Neural crest cell (in vitro differentiated cells): ENCODE measurements at regions not wholly inside any gene's neighbourhood (a gene's known extent, or its start where the extent isn't known, plus 50 kb on each side); places are given as distances from the start of the nearest gene placed in this dataset.
"Not testable (repeated sequence)": the region's sequence is repeated elsewhere in the genome, so short reads cannot be mapped to it uniquely, and the experiment has no call there.

Source experiments
- DNase-seq: peaks from one replicate; pipeline ENCODE4 v3.0.0; 2021; ENCODE audit warnings: low read depth, mixed read lengths, low spot score
- H3K27ac Mint-ChIP-seq: one replicate; pipeline ENCODE4 v1.8.0; 2021; ENCODE audit warnings: mild to moderate bottlenecking, mixed read lengths; ENCODE audit not compliant: unreplicated experiment
- H3K27me3 Mint-ChIP-seq: 2 replicates; pipeline ENCODE4 v1.8.0; 2021; ENCODE audit warnings: low read depth, mild to moderate bottlenecking, mixed read lengths
- H3K36me3 Mint-ChIP-seq: 2 replicates; pipeline ENCODE4 v1.8.0; 2021; ENCODE audit warnings: low read depth, mild to moderate bottlenecking, mixed read lengths
- H3K4me1 Mint-ChIP-seq: 2 replicates; pipeline ENCODE4 v1.8.0; 2021; ENCODE audit warnings: mixed read lengths
- H3K4me3 Mint-ChIP-seq: one replicate; pipeline ENCODE4 v1.8.0; 2021; ENCODE audit warnings: mild to moderate bottlenecking, mixed read lengths
- H3K9me3 Mint-ChIP-seq: 2 replicates; pipeline ENCODE4 v1.8.0; 2021; ENCODE audit warnings: mixed read lengths
- TF ChIP-seq, protein P1 (sequence below): fragments of 200-600 bp; sonication (generic); conservative IDR thresholded peaks from 2 replicates; pipeline ENCODE4 v1.5.0; 2021; ENCODE audit warnings: antibody characterized with exemption, mild to moderate bottlenecking

DNA sequence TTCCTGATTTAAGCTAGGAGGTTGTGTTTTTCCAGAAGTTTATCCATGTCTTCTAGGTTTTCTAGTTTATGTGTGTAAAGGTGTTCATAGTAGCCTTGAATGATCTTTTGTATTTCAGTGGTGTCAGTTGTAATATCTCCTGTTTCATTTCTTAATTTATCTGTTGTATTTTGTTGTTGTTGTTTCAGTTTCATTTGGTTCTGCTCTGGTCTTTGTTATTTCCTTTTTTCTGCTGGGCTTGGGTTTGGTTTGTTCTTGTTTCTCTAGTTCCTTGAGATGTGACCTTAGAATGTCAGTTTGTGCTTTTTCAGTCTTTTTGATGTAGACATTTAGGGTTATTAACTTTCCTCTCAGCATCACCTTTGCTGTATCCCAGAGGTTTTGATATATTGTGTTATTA, 62.8 kb downstream of the SCP2D1 start:
- peaks cover 21% of the 10 kb centered on the region for H3K27me3 Mint-ChIP-seq
- H3K36me3 Mint-ChIP-seq, DNase-seq, H3K4me1 Mint-ChIP-seq, H3K9me3 Mint-ChIP-seq, H3K27ac Mint-ChIP-seq, H3K4me3 Mint-ChIP-seq: not testable (repeated sequence)

DNA sequence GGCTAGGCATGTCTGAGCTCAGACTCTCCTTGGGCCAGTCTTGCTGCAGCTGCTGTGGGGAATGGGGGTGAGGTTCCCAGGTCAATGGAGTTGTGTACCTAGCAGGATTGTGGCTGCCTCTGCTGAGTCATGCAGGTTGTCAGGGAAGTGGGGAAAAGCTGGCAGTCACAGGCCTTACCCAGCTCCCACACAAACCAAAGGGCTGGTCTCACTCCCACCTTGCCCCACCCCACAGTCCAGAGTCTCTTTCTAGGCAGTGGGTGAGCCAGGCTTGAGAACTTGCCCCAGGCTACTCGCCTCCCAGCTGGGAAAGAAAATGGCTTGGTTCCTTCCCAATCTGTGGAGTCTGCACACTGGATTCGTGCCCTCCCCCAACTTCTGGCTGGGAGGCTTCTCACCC, 65.7 kb downstream of the SCP2D1 start:
- Mint-ChIP-seq H3K27me3 (peaks cover 15% of the 10 kb centered on the region), H3K27ac (no peak overlapping the region), H3K9me3 (peaks cover 13% of the 10 kb centered on the region), H3K4me1 (no peaks in the 10 kb centered on the region), H3K36me3 (peaks cover 2% of the 10 kb centered on the region), H3K4me3 (no peak overlapping the region)
- no peak for DNase-seq
- TF ChIP-seq, protein P1, sequence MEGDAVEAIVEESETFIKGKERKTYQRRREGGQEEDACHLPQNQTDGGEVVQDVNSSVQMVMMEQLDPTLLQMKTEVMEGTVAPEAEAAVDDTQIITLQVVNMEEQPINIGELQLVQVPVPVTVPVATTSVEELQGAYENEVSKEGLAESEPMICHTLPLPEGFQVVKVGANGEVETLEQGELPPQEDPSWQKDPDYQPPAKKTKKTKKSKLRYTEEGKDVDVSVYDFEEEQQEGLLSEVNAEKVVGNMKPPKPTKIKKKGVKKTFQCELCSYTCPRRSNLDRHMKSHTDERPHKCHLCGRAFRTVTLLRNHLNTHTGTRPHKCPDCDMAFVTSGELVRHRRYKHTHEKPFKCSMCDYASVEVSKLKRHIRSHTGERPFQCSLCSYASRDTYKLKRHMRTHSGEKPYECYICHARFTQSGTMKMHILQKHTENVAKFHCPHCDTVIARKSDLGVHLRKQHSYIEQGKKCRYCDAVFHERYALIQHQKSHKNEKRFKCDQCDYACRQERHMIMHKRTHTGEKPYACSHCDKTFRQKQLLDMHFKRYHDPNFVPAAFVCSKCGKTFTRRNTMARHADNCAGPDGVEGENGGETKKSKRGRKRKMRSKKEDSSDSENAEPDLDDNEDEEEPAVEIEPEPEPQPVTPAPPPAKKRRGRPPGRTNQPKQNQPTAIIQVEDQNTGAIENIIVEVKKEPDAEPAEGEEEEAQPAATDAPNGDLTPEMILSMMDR: no peak

DNA sequence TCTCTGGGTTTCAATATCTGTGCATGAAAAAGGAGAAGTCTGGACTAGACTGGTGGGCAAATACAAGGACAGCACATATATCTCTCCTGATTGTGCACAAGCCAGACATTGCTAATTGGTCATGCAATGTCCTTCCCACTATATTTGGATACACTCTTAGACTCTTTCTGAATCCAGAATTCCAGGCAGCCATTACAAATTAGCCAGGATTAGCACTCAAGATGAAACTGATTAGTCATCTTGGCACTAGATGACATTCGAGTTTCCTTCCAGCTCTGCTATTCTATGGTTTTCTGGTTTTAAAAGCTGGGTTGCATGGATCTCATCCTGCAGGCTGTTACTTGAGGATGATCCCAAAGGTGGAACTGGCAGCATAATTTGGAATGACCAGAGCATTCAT, 73.2 kb downstream of the SCP2D1 start:
- Mint-ChIP-seq H3K4me1 (no peaks in the 10 kb centered on the region), H3K36me3 (peaks cover 2% of the 10 kb centered on the region), H3K27me3 (peaks cover 15% of the 10 kb centered on the region), H3K4me3 (no peak overlapping the region), H3K9me3 (peaks cover 15% of the 10 kb centered on the region), H3K27ac (no peak overlapping the region)
- no peak for DNase-seq
- TF ChIP-seq, protein P1: no peak

DNA sequence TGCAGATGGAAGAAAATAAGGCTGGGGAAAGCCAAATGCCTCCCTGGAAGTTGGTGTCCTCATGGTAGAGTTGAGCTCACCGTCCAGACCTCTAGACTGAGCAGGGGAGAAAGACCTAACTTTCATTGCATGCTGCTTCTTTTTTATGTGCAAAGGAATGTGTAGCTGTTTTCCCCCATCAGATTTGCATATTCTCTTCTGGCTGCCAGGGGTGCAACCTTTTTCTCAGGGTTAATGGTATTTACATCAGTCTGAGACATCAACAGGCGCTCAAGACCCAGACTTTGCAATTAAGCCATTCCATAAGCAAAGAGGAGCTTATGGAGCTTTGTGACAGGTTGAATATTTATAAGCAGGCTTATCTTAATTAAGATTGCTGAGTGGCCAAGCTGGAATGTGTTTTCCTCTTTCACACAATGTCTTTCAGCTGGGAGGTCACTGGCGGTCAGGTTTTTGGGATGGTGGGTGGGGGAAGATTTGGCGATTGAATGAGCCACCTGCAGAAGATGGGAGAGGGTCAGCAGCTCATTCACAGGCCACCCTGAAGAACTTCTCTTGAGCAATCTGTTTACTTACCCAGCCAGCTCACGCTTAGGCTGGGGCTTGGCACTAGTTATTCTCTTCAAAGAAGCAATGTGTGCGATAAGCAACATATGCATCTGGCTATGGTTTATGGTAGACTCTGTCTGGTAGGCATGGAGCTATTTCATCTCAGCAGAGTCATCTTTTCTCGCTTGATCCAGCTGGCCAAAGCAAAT, 88.6 kb downstream of the SCP2D1 start:
- H3K36me3 Mint-ChIP-seq: no peaks in the 10 kb centered on the region
- H3K27me3 Mint-ChIP-seq: peaks cover 17% of the 10 kb centered on the region
- DNase-seq: no peak
- TF ChIP-seq, protein P1: no peak
- H3K4me3 Mint-ChIP-seq: no peak overlapping the region
- no peaks in the 10 kb centered on the region for H3K4me1 Mint-ChIP-seq
- peaks cover 3% of the 10 kb centered on the region for H3K9me3 Mint-ChIP-seq
- no peak overlapping the region for H3K27ac Mint-ChIP-seq

DNA sequence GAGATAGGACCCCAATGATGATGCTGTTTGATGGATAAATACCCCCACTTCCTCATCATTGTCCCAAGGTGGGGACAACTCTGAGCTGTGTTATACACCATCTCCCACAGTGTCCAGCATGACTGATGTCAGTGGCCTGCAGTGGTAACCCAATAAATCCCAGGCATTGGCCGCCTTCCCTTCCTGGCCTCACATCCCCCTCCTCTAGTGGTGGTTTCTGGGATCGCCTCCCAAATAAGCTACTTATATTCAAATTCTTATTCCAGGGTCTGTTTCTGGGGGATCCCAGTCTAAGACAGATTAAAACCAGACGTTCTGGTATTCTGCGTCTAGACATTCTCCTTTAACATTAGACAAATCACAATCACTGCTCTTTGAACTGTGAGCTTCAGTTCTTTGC, 90.6 kb downstream of the SCP2D1 start:
- no peaks in the 10 kb centered on the region for H3K4me1 Mint-ChIP-seq
- H3K27me3 Mint-ChIP-seq: peaks cover 17% of the 10 kb centered on the region
- peaks cover 3% of the 10 kb centered on the region for H3K9me3 Mint-ChIP-seq
- TF ChIP-seq, protein P1: no peak
- H3K36me3 Mint-ChIP-seq: no peaks in the 10 kb centered on the region
- DNase-seq: no peak
- H3K4me3 Mint-ChIP-seq: no peak overlapping the region
- no peak overlapping the region for H3K27ac Mint-ChIP-seq

DNA sequence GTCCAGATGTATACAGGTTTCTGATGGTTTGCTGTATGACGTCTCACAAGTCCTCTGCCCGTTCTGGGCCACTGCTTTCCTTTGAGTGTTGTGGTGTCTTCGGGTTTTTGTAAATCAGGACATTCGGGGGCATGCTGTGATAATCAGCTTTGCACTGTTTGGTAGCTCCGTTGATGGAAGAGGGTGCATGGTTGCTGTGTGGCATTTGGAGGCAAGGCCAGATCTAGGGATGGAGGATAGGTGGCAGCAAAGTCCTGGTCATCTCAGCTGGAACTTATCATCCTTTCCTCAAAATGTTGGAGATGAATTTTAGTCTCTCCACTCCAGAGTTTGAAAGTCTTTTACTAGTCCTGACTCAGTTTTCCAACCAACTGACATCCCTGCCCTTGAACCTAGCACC, 91.0 kb downstream of the SCP2D1 start:
- H3K9me3 Mint-ChIP-seq: peaks cover 3% of the 10 kb centered on the region
- no peak overlapping the region for H3K4me3 Mint-ChIP-seq
- no peak overlapping the region for H3K27ac Mint-ChIP-seq
- no peak for DNase-seq
- no peaks in the 10 kb centered on the region for H3K4me1 Mint-ChIP-seq
- peaks cover 17% of the 10 kb centered on the region for H3K27me3 Mint-ChIP-seq
- TF ChIP-seq, protein P1: no peak
- no peaks in the 10 kb centered on the region for H3K36me3 Mint-ChIP-seq
